ENCODE measurements at regions not wholly inside any gene's neighbourhood (a gene's known extent, or its start where the extent isn't known, plus 50 kb on each side); places are given as distances from the start of the nearest gene placed in this dataset.
A peak's percentile ranks its signal among the peaks of the same experiment; 100 is the strongest.

- H3K4me1 ChIP-seq = peaks cover 0 to 6% (median 5%) of the 10 kb centered on the region in 4 donors
- H3K4me3 ChIP-seq = no peak overlapping the region
- H3K9me3 ChIP-seq = no peaks in the 10 kb centered on the region
- no peaks in the 10 kb centered on the region for H3K27me3 ChIP-seq
- H3K36me3 ChIP-seq = no peaks in the 10 kb centered on the region
- WGBS, 2 donors = 36 to 71% methylated on average over 2 of the region's 2 CpGs
- TF ChIP-seq CTCF (IDR thresholded peaks at IDR 0.05) (no peak), EP300 (IDR thresholded peaks at IDR 0.05) (no peak), POLR2AphosphoS5 (IDR thresholded peaks at IDR 0.05) (no peak), POLR2A (IDR thresholded peaks at IDR 0.05) (no peak)
- DNase-seq = no peak
- H3K27ac ChIP-seq = no peak overlapping the region
- intact Hi-C loops (cut with DNase I) = no loop called here
These were observed 1058.0 kb upstream of the ADGRL4 start for GRCh38 chr1:80064524-80064923.

DNA sequence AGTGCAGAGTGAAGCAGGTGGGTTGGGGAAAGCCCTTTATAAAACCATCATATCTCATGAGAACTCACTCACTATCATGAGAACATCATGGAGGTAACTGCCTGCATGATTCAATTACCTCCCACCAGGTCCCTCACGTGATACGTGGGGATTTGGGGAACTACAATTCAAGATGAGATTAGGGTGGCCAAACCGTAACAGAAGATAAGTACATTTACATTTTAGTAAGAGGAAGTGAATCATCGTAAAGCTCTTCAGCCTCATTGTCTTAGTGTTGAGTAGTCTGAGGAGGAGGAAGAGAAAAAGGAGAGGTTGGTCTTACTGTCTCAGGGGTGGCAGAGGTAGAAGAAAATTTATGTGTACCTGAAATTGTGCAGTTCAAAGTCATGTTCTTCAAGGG lies 1053.4 kb upstream of the ADGRL4 start:
- Histone ChIP-seq H3K9me3 (no peaks in the 10 kb centered on the region), H3K27me3 (no peaks in the 10 kb centered on the region), H3K36me3 (no peaks in the 10 kb centered on the region), H3K4me1 (no peaks in the 10 kb centered on the region), H3K27ac (no peak overlapping the region), H3K4me3 (no peak overlapping the region)
- TF ChIP-seq EP300 (IDR thresholded peaks at IDR 0.05) (no peak), CTCF (IDR thresholded peaks at IDR 0.05) (no peak), POLR2AphosphoS5 (IDR thresholded peaks at IDR 0.05) (no peak), POLR2A (IDR thresholded peaks at IDR 0.05) (no peak)
- intact Hi-C loops (cut with DNase I) = no loop called here
- no peak for DNase-seq
- 27 to 79% methylated on average over 4 of the region's 4 CpGs for WGBS, 2 donors

DNA sequence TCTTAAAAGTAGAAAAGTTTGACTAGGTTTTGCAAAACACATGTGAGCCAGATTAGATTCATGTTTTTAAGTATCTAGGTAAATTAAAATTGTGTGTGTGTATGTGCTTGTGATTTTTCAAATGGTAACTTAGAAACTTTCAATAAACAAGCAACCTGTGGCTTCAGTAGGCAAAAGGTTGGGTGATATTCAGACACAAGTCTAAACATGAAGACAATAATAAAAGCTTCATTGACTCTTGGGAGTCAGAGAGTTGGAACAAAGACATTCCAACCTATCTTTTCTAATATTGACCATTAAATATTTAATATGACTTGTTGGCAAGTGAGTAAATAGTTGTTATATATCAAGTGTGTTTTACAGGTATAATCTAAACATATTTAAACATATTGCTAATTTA lies 1049.6 kb upstream of the ADGRL4 start:
- peaks cover 0 to 3% (median 0%) of the 10 kb centered on the region in 4 donors for H3K9me3 ChIP-seq
- H3K27ac ChIP-seq = no peak overlapping the region
- TF ChIP-seq CTCF (IDR thresholded peaks at IDR 0.05) (no peak), POLR2A (IDR thresholded peaks at IDR 0.05) (no peak), EP300 (IDR thresholded peaks at IDR 0.05) (no peak), POLR2AphosphoS5 (IDR thresholded peaks at IDR 0.05) (no peak)
- H3K36me3 ChIP-seq = no peaks in the 10 kb centered on the region
- H3K27me3 ChIP-seq = no peaks in the 10 kb centered on the region
- no peak for DNase-seq
- H3K4me3 ChIP-seq = no peak overlapping the region
- intact Hi-C loops (cut with DNase I) = no loop called here
- H3K4me1 ChIP-seq = no peaks in the 10 kb centered on the region

- Histone ChIP-seq H3K4me3 (no peak overlapping the region), H3K36me3 (no peaks in the 10 kb centered on the region), H3K4me1 (no peaks in the 10 kb centered on the region), H3K27me3 (no peaks in the 10 kb centered on the region), H3K27ac (no peak overlapping the region), H3K9me3 (peaks cover 0 to 3% (median 0%) of the 10 kb centered on the region in 4 donors)
- 47 to 83% methylated on average over 7 of the region's 7 CpGs for WGBS, 2 donors
- intact Hi-C loops (cut with DNase I) = no loop called here
- DNase-seq = peak; percentile 45
- TF ChIP-seq POLR2AphosphoS5 (IDR thresholded peaks at IDR 0.05) (no peak), POLR2A (IDR thresholded peaks at IDR 0.05) (no peak), EP300 (IDR thresholded peaks at IDR 0.05) (no peak)
These were observed 1047.6 kb upstream of the ADGRL4 start for GRCh38 chr1:80054129-80054528.

GRCh38 chr1:80053613-80054012 lies 1047.1 kb upstream of the ADGRL4 start:
- Histone ChIP-seq H3K36me3 (no peaks in the 10 kb centered on the region), H3K4me1 (no peaks in the 10 kb centered on the region), H3K27ac (no peak overlapping the region), H3K9me3 (peaks cover 0 to 3% (median 0%) of the 10 kb centered on the region in 4 donors), H3K27me3 (no peaks in the 10 kb centered on the region), H3K4me3 (no peak overlapping the region)
- DNase-seq = peak; percentile 55
- no peak for TF ChIP-seq EP300 (IDR thresholded peaks at IDR 0.05)
- TF ChIP-seq POLR2A (IDR thresholded peaks at IDR 0.05) = no peak
- no peak for TF ChIP-seq CTCF (IDR thresholded peaks at IDR 0.05)
- TF ChIP-seq POLR2AphosphoS5 (IDR thresholded peaks at IDR 0.05) = no peak
- intact Hi-C loops (cut with DNase I) = no loop called here
- 95 to 97% methylated on average over 14 of the region's 14 CpGs for WGBS, 2 donors

All from sigmoid colon (tissue), 6 donors.